ENCODE measurements at regions not wholly inside any gene's neighbourhood (a gene's known extent, or its start where the extent isn't known, plus 50 kb on each side); places are given as distances from the start of the nearest gene placed in this dataset.

- TF ChIP-seq CTCF (conservative IDR thresholded peaks at IDR 0.05 in 1 of 2, IDR thresholded peaks at IDR 0.05 in 1 of 2; ENCODE audit: extremely low read depth in 1 of 2, insufficient read depth in 1 of 2, low read depth in 1 of 2, low read length in 2 of 2) (no peak), EZH2 (IDR thresholded peaks at IDR 0.05; ENCODE audit: borderline replicate concordance, low read length) (no peak)
Observed at GRCh38 chr5:115435065-115435777, 109.4 kb downstream of the FEM1C start.

All from mammary epithelial cell (primary cell).